ENCODE measurements at regions not wholly inside any gene's neighbourhood (a gene's known extent, or its start where the extent isn't known, plus 50 kb on each side); places are given as distances from the start of the nearest gene placed in this dataset.

DNA sequence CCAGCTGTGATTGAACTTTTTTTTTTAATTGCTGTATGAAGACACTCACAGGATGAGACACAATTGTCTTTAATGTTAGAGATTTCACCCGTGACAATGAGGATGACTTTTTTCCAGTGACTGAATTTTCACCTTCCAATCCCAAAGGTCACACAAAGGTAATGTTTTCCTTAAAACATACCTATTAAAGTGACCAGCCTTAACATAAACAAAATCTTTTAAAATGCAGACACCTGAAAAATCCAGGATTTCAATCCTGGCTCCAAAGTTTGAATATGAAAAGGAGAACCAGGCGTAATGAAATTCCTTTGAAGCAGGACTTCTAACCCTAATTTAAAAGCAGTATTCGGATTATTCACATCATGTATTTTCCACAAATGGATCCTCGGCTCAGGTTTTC, 647.7 kb downstream of the GATA3 start:
- TF ChIP-seq EZH2 (IDR thresholded peaks at IDR 0.05) (no peak), EZH2phosphoT487 (IDR thresholded peaks at IDR 0.05) (no peak)
- TF ChIP-seq, protein P1, sequence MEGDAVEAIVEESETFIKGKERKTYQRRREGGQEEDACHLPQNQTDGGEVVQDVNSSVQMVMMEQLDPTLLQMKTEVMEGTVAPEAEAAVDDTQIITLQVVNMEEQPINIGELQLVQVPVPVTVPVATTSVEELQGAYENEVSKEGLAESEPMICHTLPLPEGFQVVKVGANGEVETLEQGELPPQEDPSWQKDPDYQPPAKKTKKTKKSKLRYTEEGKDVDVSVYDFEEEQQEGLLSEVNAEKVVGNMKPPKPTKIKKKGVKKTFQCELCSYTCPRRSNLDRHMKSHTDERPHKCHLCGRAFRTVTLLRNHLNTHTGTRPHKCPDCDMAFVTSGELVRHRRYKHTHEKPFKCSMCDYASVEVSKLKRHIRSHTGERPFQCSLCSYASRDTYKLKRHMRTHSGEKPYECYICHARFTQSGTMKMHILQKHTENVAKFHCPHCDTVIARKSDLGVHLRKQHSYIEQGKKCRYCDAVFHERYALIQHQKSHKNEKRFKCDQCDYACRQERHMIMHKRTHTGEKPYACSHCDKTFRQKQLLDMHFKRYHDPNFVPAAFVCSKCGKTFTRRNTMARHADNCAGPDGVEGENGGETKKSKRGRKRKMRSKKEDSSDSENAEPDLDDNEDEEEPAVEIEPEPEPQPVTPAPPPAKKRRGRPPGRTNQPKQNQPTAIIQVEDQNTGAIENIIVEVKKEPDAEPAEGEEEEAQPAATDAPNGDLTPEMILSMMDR (IDR thresholded peaks at IDR 0.05) = no peak

All from neural progenitor cell (in vitro differentiated cells).